ENCODE measurements at regions not wholly inside any gene's neighbourhood (a gene's known extent, or its start where the extent isn't known, plus 50 kb on each side); places are given as distances from the start of the nearest gene placed in this dataset.
"Not testable (repeated sequence)": the region's sequence is repeated elsewhere in the genome, so short reads cannot be mapped to it uniquely, and the experiment has no call there.

- no peaks in the 10 kb centered on the region for H3K36me3 ChIP-seq (replicated peaks in 1 of 2; ENCODE audit: insufficient read depth in 1 of 2, low read depth in 2 of 2)
- no peaks in the 10 kb centered on the region for H3K9me3 ChIP-seq
- peaks cover 8% of the 10 kb centered on the region for H3K4me1 ChIP-seq
- ATAC-seq (peak; percentile 59), DNase-seq (peak; percentile 33 to 56 (median 45))
- intact Hi-C loops (cut with DNase I): no loop called here
- H3K4me3 ChIP-seq: no peak overlapping the region
- H3K27ac ChIP-seq: no peak overlapping the region
- no peaks in the 10 kb centered on the region for H3K27me3 ChIP-seq
- TF ChIP-seq POLR2A (IDR thresholded peaks at IDR 0.05): no peak
- TF ChIP-seq CTCF (IDR thresholded peaks at IDR 0.05): peak in 6 of 7 experiments; percentile 34 to 65 (median 46)
- WGBS, 2 donors: 61 to 66% methylated on average over 10 of the region's 10 CpGs
Observed at GRCh38 chr2:215828528-215829184, 184.7 kb downstream of the MREG start.

GRCh38 chr2:215826838-215827441 lies 186.4 kb downstream of the MREG start:
- intact Hi-C loops (cut with DNase I): no loop called here
- Histone ChIP-seq H3K36me3 (replicated peaks in 1 of 2; ENCODE audit: insufficient read depth in 1 of 2, low read depth in 2 of 2) (no peaks in the 10 kb centered on the region), H3K27me3 (no peaks in the 10 kb centered on the region), H3K27ac (no peak overlapping the region), H3K4me1 (peaks cover 8% of the 10 kb centered on the region), H3K4me3 (no peak overlapping the region), H3K9me3 (no peaks in the 10 kb centered on the region)
- TF ChIP-seq CTCF (IDR thresholded peaks at IDR 0.05) (no peak), POLR2A (IDR thresholded peaks at IDR 0.05) (no peak)
- WGBS, 2 donors: 27 to 36% methylated on average over 8 of the region's 8 CpGs
- DNase-seq: no peak
- no peak for ATAC-seq

- TF ChIP-seq CTCF (IDR thresholded peaks at IDR 0.05): no peak
- no peak for TF ChIP-seq POLR2A (IDR thresholded peaks at IDR 0.05)
- H3K27me3 ChIP-seq: no peaks in the 10 kb centered on the region
- no peak overlapping the region for H3K27ac ChIP-seq
- no peak overlapping the region for H3K4me3 ChIP-seq
- 39 to 40% methylated on average over 3 of the region's 3 CpGs for WGBS, 2 donors
- no peak for ATAC-seq
- H3K4me1 ChIP-seq: peaks cover 3% of the 10 kb centered on the region
- intact Hi-C loops (cut with DNase I): no loop called here
- no peak for DNase-seq
- no peaks in the 10 kb centered on the region for H3K9me3 ChIP-seq
- no peaks in the 10 kb centered on the region for H3K36me3 ChIP-seq (replicated peaks in 1 of 2; ENCODE audit: insufficient read depth in 1 of 2, low read depth in 2 of 2)
Observed at GRCh38 chr2:215826376-215826775, 187.0 kb downstream of the MREG start.

GRCh38 chr2:215825707-215826106 lies 187.6 kb downstream of the MREG start:
- no peak overlapping the region for H3K4me3 ChIP-seq
- no peaks in the 10 kb centered on the region for H3K9me3 ChIP-seq
- no peaks in the 10 kb centered on the region for H3K4me1 ChIP-seq
- intact Hi-C loops (cut with DNase I): no loop called here
- no peaks in the 10 kb centered on the region for H3K27me3 ChIP-seq
- no peak for DNase-seq
- H3K27ac ChIP-seq: no peak overlapping the region
- TF ChIP-seq POLR2A (IDR thresholded peaks at IDR 0.05): no peak
- no peak for TF ChIP-seq CTCF (IDR thresholded peaks at IDR 0.05)
- H3K36me3 ChIP-seq (replicated peaks in 1 of 2; ENCODE audit: insufficient read depth in 1 of 2, low read depth in 2 of 2): no peaks in the 10 kb centered on the region
- ATAC-seq: no peak

- H3K9me3 ChIP-seq; H3K36me3 ChIP-seq (replicated peaks in 1 of 2; ENCODE audit: insufficient read depth in 1 of 2, low read depth in 2 of 2); H3K27me3 ChIP-seq; ATAC-seq; H3K4me1 ChIP-seq; H3K27ac ChIP-seq; DNase-seq; intact Hi-C loops (cut with DNase I); H3K4me3 ChIP-seq: not testable (repeated sequence)
- 72 to 74% methylated on average over 4 of the region's 4 CpGs for WGBS, 2 donors
Observed at GRCh38 chr2:215821298-215821697, 192.1 kb downstream of the MREG start.

GRCh38 chr2:215819713-215820112 lies 193.6 kb downstream of the MREG start:
- DNase-seq; ATAC-seq; H3K27me3 ChIP-seq; H3K9me3 ChIP-seq; intact Hi-C loops (cut with DNase I); H3K4me1 ChIP-seq; H3K36me3 ChIP-seq (replicated peaks in 1 of 2; ENCODE audit: insufficient read depth in 1 of 2, low read depth in 2 of 2); H3K4me3 ChIP-seq; H3K27ac ChIP-seq: not testable (repeated sequence)
- WGBS, 2 donors: 83% methylated on average over 2 of the region's 3 CpGs; no CpG with 5 or more reads in 1 of the 2 donors

All from body of pancreas (tissue), 4 donors.